ENCODE measurements at regions not wholly inside any gene's neighbourhood (a gene's known extent, or its start where the extent isn't known, plus 50 kb on each side); places are given as distances from the start of the nearest gene placed in this dataset.

GRCh38 chr5:98041661-98042060, 731.8 kb upstream of the RGMB start:
- H4K20me1 ChIP-seq (replicated peaks in 1 of 2; ENCODE audit: control insufficient read depth in 1 of 2, insufficient read depth in 2 of 2, low read length in 2 of 2) = no peaks in the 10 kb centered on the region
- no peak for TF ChIP-seq MAX (IDR thresholded peaks at IDR 0.05)
- no peak for TF ChIP-seq TCF12 (IDR thresholded peaks at IDR 0.05; ENCODE audit: low read depth, low read length)
- no peak for TF ChIP-seq TAF1 (IDR thresholded peaks at IDR 0.05; ENCODE audit: low read depth, low read length)
- no peak for TF ChIP-seq CBX8 (IDR thresholded peaks at IDR 0.05; ENCODE audit: borderline replicate concordance, low read depth, low read length)
- TF ChIP-seq SUZ12 (IDR thresholded peaks at IDR 0.05; ENCODE audit: low read length) = no peak
- no peak for TF ChIP-seq SIRT6 (IDR thresholded peaks at IDR 0.05; ENCODE audit: low read length)
- TF ChIP-seq, protein P1, sequence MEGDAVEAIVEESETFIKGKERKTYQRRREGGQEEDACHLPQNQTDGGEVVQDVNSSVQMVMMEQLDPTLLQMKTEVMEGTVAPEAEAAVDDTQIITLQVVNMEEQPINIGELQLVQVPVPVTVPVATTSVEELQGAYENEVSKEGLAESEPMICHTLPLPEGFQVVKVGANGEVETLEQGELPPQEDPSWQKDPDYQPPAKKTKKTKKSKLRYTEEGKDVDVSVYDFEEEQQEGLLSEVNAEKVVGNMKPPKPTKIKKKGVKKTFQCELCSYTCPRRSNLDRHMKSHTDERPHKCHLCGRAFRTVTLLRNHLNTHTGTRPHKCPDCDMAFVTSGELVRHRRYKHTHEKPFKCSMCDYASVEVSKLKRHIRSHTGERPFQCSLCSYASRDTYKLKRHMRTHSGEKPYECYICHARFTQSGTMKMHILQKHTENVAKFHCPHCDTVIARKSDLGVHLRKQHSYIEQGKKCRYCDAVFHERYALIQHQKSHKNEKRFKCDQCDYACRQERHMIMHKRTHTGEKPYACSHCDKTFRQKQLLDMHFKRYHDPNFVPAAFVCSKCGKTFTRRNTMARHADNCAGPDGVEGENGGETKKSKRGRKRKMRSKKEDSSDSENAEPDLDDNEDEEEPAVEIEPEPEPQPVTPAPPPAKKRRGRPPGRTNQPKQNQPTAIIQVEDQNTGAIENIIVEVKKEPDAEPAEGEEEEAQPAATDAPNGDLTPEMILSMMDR (IDR thresholded peaks at IDR 0.05; ENCODE audit: control extremely low read depth in 1 of 3, insufficient read depth in 1 of 3, low read depth in 1 of 3, low read length in 3 of 3) = no peak
- TF ChIP-seq GABPA (IDR thresholded peaks at IDR 0.05; ENCODE audit: borderline replicate concordance, insufficient read depth, low read length) = no peak
- TF ChIP-seq E2F6 (IDR thresholded peaks at IDR 0.05) = no peak
- TF ChIP-seq SP1 (IDR thresholded peaks at IDR 0.05; ENCODE audit: low read depth, low read length) = no peak
- no peak for TF ChIP-seq CREB1 (IDR thresholded peaks at IDR 0.05)
- TF ChIP-seq BRCA1 (IDR thresholded peaks at IDR 0.05; ENCODE audit: low read depth, low read length) = no peak
- TF ChIP-seq BACH1 (IDR thresholded peaks at IDR 0.05; ENCODE audit: low read length) = no peak
- no peak for TF ChIP-seq KDM4A (IDR thresholded peaks at IDR 0.05; ENCODE audit: low read depth, low read length, severe bottlenecking)

More at GRCh38 chr5:98041661-98042060, 731.8 kb upstream of the RGMB start:
- ChIA-PET CTCF (ENCODE audit: partially characterized antibody) (interaction anchor here (1.1 kb wide), 1 partner anchor 13 kb away, joined by 3 read pairs; no protein-coding TSS in a partner anchor), POLR2A (ENCODE audit: partially characterized antibody) (no interaction called here)
- Histone ChIP-seq H4K8ac (ENCODE audit: extremely low read depth, insufficient read depth, low read length) (no peak overlapping the region), H3K79me2 (ENCODE audit: control insufficient read depth in 1 of 2, insufficient read depth in 2 of 2, low read length in 2 of 2) (no peaks in the 10 kb centered on the region), H3K9me3 (ENCODE audit: insufficient read depth in 2 of 2, low read depth in 1 of 2, low read length in 1 of 2) (no peaks in the 10 kb centered on the region), H3K4ac (replicated peaks; ENCODE audit: insufficient read length, low read depth, low read length) (no peak overlapping the region), H2AK5ac (ENCODE audit: low read depth, low read length) (no peak overlapping the region), H2BK20ac (ENCODE audit: low read length) (no peak overlapping the region), H4K91ac (replicated peaks; ENCODE audit: insufficient read length, low read length) (no peak overlapping the region), H2BK12ac (ENCODE audit: low read depth, low read length) (no peak overlapping the region), H3K79me1 (ENCODE audit: low read depth, low read length) (no peaks in the 10 kb centered on the region), H3K18ac (ENCODE audit: extremely low read depth, low read length) (no peak overlapping the region), H2BK5ac (ENCODE audit: low read depth, low read length) (no peak overlapping the region), H3K4me3 (ENCODE audit: extremely low read depth in 1 of 4, insufficient read depth in 2 of 4, low read depth in 3 of 4, low read length in 4 of 4) (no peak overlapping the region), H2BK120ac (replicated peaks; ENCODE audit: low read depth, low read length) (no peak overlapping the region), H3K56ac (replicated peaks; ENCODE audit: insufficient read length, low read depth, low read length) (no peak overlapping the region), H4K5ac (ENCODE audit: insufficient read length, low read depth, low read length) (no peak overlapping the region), H3K27me3 (replicated peaks in 1 of 4; ENCODE audit: control insufficient read depth in 3 of 4, extremely low read depth in 1 of 4, insufficient read depth in 3 of 4, low read length in 3 of 4) (no peaks in the 10 kb centered on the region), H2AFZ (ENCODE audit: low read length) (no peak overlapping the region), H3K4me2 (ENCODE audit: insufficient read depth in 1 of 2, low read depth in 2 of 2, low read length in 2 of 2) (no peak overlapping the region), H3K9ac (replicated peaks in 1 of 4; ENCODE audit: extremely low read depth in 1 of 4, low read depth in 3 of 4, low read length in 3 of 4) (no peak overlapping the region), H3K14ac (ENCODE audit: insufficient read length) (no peak overlapping the region), H3K4me1 (replicated peaks in 1 of 4; ENCODE audit: control insufficient read depth in 3 of 4, insufficient read depth in 4 of 4, low read length in 3 of 4) (peaks cover 3 to 8% (median 6%) of the 10 kb centered on the region in 4 experiments; a peak in 4 of 7 replicates), H3K36me3 (ENCODE audit: control insufficient read depth in 2 of 4, insufficient read depth in 4 of 4, low read length in 3 of 4) (no peaks in the 10 kb centered on the region), H3K23ac (ENCODE audit: insufficient read length) (no peak overlapping the region), H3K27ac (ENCODE audit: low read depth, low read length) (no peak overlapping the region), H3K23me2 (ENCODE audit: low read depth, low read length) (no peaks in the 10 kb centered on the region), H2BK15ac (ENCODE audit: low read length) (no peak overlapping the region)
- no peak for DNase-seq (ENCODE audit: low read depth in 1 of 2, low spot score in 2 of 2)
- FAIRE-seq = no peak

Data from H1 (cell line).